ENCODE measurements at regions not wholly inside any gene's neighbourhood (a gene's known extent, or its start where the extent isn't known, plus 50 kb on each side); places are given as distances from the start of the nearest gene placed in this dataset.

DNA sequence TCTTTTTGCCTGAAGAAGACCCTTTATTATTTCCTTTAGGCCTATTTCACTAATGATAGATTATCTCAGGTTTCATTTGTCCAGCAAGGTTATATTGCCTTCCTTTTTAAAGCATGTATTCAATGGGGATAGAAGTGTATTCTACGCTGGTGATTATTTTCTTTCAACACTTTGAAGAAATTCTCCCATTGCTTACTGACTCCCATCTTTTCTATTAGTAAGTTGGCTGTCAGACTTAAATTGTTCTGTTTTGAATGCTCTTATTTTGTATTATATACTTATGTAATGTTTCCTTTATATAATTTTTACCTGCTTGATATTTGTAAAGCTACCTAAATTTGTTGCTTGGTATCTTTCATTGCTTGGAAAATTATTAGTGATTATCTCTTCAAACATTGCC is 445.1 kb upstream of the RASGRP1 start:
- TF ChIP-seq POLR2A (IDR thresholded peaks at IDR 0.05): no peak
- TF ChIP-seq CTCF (IDR thresholded peaks at IDR 0.05): no peak

Data from lower leg skin (tissue), 3 donors.